Muscle layer of colon (tissue), 2 donors: ENCODE measurements at regions not wholly inside any gene's neighbourhood (a gene's known extent, or its start where the extent isn't known, plus 50 kb on each side); places are given as distances from the start of the nearest gene placed in this dataset.
"Not testable (repeated sequence)": the region's sequence is repeated elsewhere in the genome, so short reads cannot be mapped to it uniquely, and the experiment has no call there.

Source experiments
- H3K27ac ChIP-seq: one replicate; pipeline ENCODE4 v1.7.0; 2013; ENCODE audit warnings: low read depth, mild to moderate bottlenecking, low read length, moderate library complexity
- H3K27me3 ChIP-seq, 2 donors: one replicate each; pipeline ENCODE4 v1.7.0; 2013; ENCODE audit warnings: low read length in 2 of 2, mild to moderate bottlenecking in 2 of 2; ENCODE audit not compliant: insufficient read depth in 2 of 2, control insufficient read depth in 1 of 2
- H3K36me3 ChIP-seq: one replicate; pipeline ENCODE4 v1.7.0; 2013; ENCODE audit warnings: mild to moderate bottlenecking, low read length; ENCODE audit not compliant: insufficient read depth
- H3K4me1 ChIP-seq: one replicate; pipeline ENCODE4 v1.7.0; 2013; ENCODE audit warnings: mild to moderate bottlenecking, low read length; ENCODE audit not compliant: insufficient read depth
- H3K4me3 ChIP-seq, 2 donors: one replicate each; pipeline ENCODE4 v1.7.0; 2013; ENCODE audit warnings: low read length in 2 of 2, low read depth in 1 of 2, mild to moderate bottlenecking in 1 of 2, moderate library complexity in 1 of 2
- H3K9ac ChIP-seq: one replicate; pipeline ENCODE4 v1.7.0; 2013; ENCODE audit warnings: low read length
- H3K9me3 ChIP-seq: one replicate; pipeline ENCODE4 v1.7.0; 2013; ENCODE audit warnings: mild to moderate bottlenecking, low read length
- donor health status: abdominal sarcoma.
- donor health status: Adenocarcinoma of cecum.

GRCh38 chr11:115624065-115624464, 119.8 kb upstream of the CADM1 start:
- Histone ChIP-seq H3K27me3 (no peaks in the 10 kb centered on the region), H3K9ac (no peak overlapping the region), H3K36me3 (no peaks in the 10 kb centered on the region), H3K4me3 (no peak overlapping the region), H3K4me1 (peaks cover 5% of the 10 kb centered on the region), H3K9me3 (no peaks in the 10 kb centered on the region), H3K27ac (no peak overlapping the region)

GRCh38 chr11:115623021-115623451, 118.8 kb upstream of the CADM1 start:
- peaks cover 5% of the 10 kb centered on the region for H3K4me1 ChIP-seq
- no peak overlapping the region for H3K9ac ChIP-seq
- no peak overlapping the region for H3K27ac ChIP-seq
- H3K27me3 ChIP-seq: no peaks in the 10 kb centered on the region
- no peaks in the 10 kb centered on the region for H3K36me3 ChIP-seq
- no peak overlapping the region for H3K4me3 ChIP-seq
- no peaks in the 10 kb centered on the region for H3K9me3 ChIP-seq

GRCh38 chr11:115618428-115618827, 114.2 kb upstream of the CADM1 start:
- H3K4me3 ChIP-seq: no peak overlapping the region
- no peak overlapping the region for H3K9ac ChIP-seq
- peaks cover 5% of the 10 kb centered on the region for H3K4me1 ChIP-seq
- no peaks in the 10 kb centered on the region for H3K9me3 ChIP-seq
- no peaks in the 10 kb centered on the region for H3K36me3 ChIP-seq
- H3K27me3 ChIP-seq: no peaks in the 10 kb centered on the region
- no peak overlapping the region for H3K27ac ChIP-seq

GRCh38 chr11:115617767-115618166, 113.6 kb upstream of the CADM1 start:
- no peaks in the 10 kb centered on the region for H3K9me3 ChIP-seq
- H3K9ac ChIP-seq: no peak overlapping the region
- peaks cover 6% of the 10 kb centered on the region for H3K4me1 ChIP-seq
- H3K27me3 ChIP-seq: no peaks in the 10 kb centered on the region
- H3K27ac ChIP-seq: no peak overlapping the region
- H3K36me3 ChIP-seq: no peaks in the 10 kb centered on the region
- no peak overlapping the region for H3K4me3 ChIP-seq

- H3K4me1 ChIP-seq: peaks cover 3% of the 10 kb centered on the region
- no peaks in the 10 kb centered on the region for H3K27me3 ChIP-seq
- no peak overlapping the region for H3K27ac ChIP-seq
- H3K4me3 ChIP-seq: no peak overlapping the region
- H3K36me3 ChIP-seq: no peaks in the 10 kb centered on the region
- H3K9me3 ChIP-seq: no peaks in the 10 kb centered on the region
- H3K9ac ChIP-seq: no peak overlapping the region
These were observed 112.8 kb upstream of the CADM1 start for GRCh38 chr11:115616971-115617370.

GRCh38 chr11:115613986-115614632, 109.9 kb upstream of the CADM1 start:
- Histone ChIP-seq H3K4me1 (peaks cover 3% of the 10 kb centered on the region), H3K27ac (no peak overlapping the region), H3K4me3 (no peak overlapping the region), H3K27me3 (no peaks in the 10 kb centered on the region), H3K36me3 (no peaks in the 10 kb centered on the region), H3K9me3 (no peaks in the 10 kb centered on the region), H3K9ac (no peak overlapping the region)

GRCh38 chr11:115613004-115613403, 108.8 kb upstream of the CADM1 start:
- Histone ChIP-seq H3K27me3 (no peaks in the 10 kb centered on the region), H3K27ac (no peak overlapping the region), H3K4me3 (no peak overlapping the region), H3K36me3 (no peaks in the 10 kb centered on the region), H3K4me1 (peaks cover 3% of the 10 kb centered on the region), H3K9me3 (no peaks in the 10 kb centered on the region), H3K9ac (no peak overlapping the region)

- H3K36me3 ChIP-seq: no peaks in the 10 kb centered on the region
- no peak overlapping the region for H3K9ac ChIP-seq
These were observed 108.0 kb upstream of the CADM1 start for GRCh38 chr11:115612046-115612730.

GRCh38 chr11:115611343-115611742, 107.1 kb upstream of the CADM1 start:
- no peak overlapping the region for H3K9ac ChIP-seq
- no peaks in the 10 kb centered on the region for H3K9me3 ChIP-seq
- H3K4me1 ChIP-seq: peaks cover 9% of the 10 kb centered on the region
- no peak overlapping the region for H3K4me3 ChIP-seq
- H3K27me3 ChIP-seq: no peaks in the 10 kb centered on the region
- no peaks in the 10 kb centered on the region for H3K36me3 ChIP-seq
- H3K27ac ChIP-seq: no peak overlapping the region

More at GRCh38 chr11:115612046-115612730, 108.0 kb upstream of the CADM1 start:
- Histone ChIP-seq H3K9me3 (no peaks in the 10 kb centered on the region), H3K27me3 (no peaks in the 10 kb centered on the region), H3K27ac (no peak overlapping the region), H3K4me1 (peaks cover 8% of the 10 kb centered on the region), H3K4me3 (no peak overlapping the region)

- Histone ChIP-seq H3K9ac (no peak overlapping the region), H3K27ac (no peak overlapping the region), H3K27me3 (no peaks in the 10 kb centered on the region)
These were observed 106.7 kb upstream of the CADM1 start for GRCh38 chr11:115610908-115611307.

GRCh38 chr11:115610234-115610633, 106.0 kb upstream of the CADM1 start:
- H3K4me3 ChIP-seq, H3K27ac ChIP-seq, H3K36me3 ChIP-seq, H3K9ac ChIP-seq, H3K4me1 ChIP-seq, H3K27me3 ChIP-seq, H3K9me3 ChIP-seq: not testable (repeated sequence)

More at GRCh38 chr11:115610908-115611307, 106.7 kb upstream of the CADM1 start:
- Histone ChIP-seq H3K36me3 (no peaks in the 10 kb centered on the region), H3K4me1 (peaks cover 9% of the 10 kb centered on the region), H3K4me3 (no peak overlapping the region), H3K9me3 (no peaks in the 10 kb centered on the region)

- no peak overlapping the region for H3K27ac ChIP-seq
- no peaks in the 10 kb centered on the region for H3K9me3 ChIP-seq
- H3K4me1 ChIP-seq: peaks cover 9% of the 10 kb centered on the region
- H3K36me3 ChIP-seq: no peaks in the 10 kb centered on the region
- H3K27me3 ChIP-seq: no peaks in the 10 kb centered on the region
- no peak overlapping the region for H3K4me3 ChIP-seq
- H3K9ac ChIP-seq: no peak overlapping the region
These were observed 104.8 kb upstream of the CADM1 start for GRCh38 chr11:115608976-115609375.
